AG09309 (cell line): ENCODE measurements at regions not wholly inside any gene's neighbourhood (a gene's known extent, or its start where the extent isn't known, plus 50 kb on each side); places are given as distances from the start of the nearest gene placed in this dataset.

ENCODE experiments used
- DNase-seq: peaks from one replicate; pipeline ENCODE4 v3.0.0-alpha.2; 2010; ENCODE audit warnings: low read depth
- H3K4me3 ChIP-seq: 2 replicates; pipeline ENCODE4 v1.5.1; 2011; ENCODE audit warnings: mild to moderate bottlenecking, low read depth, low read length, moderate library complexity; ENCODE audit not compliant: control insufficient read depth
- TF ChIP-seq, protein P1 (sequence below): IDR thresholded peaks from 2 replicates; pipeline ENCODE4 v1.5.1; 2011; ENCODE audit warnings: mild to moderate bottlenecking, low read depth, low read length, inconsistent platforms; ENCODE audit not compliant: insufficient read depth, control insufficient read depth; ENCODE audit errors: missing control alignments

DNA sequence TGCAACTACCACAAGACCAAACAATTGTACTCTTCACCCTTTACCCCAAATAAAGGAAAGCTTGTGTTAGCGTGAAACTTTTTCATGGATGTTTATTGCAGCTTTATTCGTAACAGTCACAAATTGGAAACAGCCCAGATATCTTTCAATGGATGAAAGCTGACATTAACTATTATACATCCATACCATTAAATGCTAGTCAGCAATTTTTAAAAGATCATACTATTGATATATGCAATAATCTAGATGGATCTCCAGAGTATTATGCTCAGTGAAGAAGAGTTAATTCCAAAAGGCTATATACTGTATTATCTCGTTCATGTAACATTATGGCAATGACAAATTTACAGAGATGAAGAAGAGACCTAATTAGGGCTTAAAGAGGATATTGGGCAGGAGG is 1491.2 kb upstream of the CDH8 start:
- H3K4me3 ChIP-seq, result no peak overlapping the region
- DNase-seq, result no peak
- TF ChIP-seq, protein P1, sequence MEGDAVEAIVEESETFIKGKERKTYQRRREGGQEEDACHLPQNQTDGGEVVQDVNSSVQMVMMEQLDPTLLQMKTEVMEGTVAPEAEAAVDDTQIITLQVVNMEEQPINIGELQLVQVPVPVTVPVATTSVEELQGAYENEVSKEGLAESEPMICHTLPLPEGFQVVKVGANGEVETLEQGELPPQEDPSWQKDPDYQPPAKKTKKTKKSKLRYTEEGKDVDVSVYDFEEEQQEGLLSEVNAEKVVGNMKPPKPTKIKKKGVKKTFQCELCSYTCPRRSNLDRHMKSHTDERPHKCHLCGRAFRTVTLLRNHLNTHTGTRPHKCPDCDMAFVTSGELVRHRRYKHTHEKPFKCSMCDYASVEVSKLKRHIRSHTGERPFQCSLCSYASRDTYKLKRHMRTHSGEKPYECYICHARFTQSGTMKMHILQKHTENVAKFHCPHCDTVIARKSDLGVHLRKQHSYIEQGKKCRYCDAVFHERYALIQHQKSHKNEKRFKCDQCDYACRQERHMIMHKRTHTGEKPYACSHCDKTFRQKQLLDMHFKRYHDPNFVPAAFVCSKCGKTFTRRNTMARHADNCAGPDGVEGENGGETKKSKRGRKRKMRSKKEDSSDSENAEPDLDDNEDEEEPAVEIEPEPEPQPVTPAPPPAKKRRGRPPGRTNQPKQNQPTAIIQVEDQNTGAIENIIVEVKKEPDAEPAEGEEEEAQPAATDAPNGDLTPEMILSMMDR, result no peak

- DNase-seq, result no peak
- TF ChIP-seq, protein P1, result no peak
- H3K4me3 ChIP-seq, result no peak overlapping the region
Observed at GRCh38 chr16:63516394-63516793, 1480.2 kb upstream of the CDH8 start.

GRCh38 chr16:63512910-63513309 is 1476.7 kb upstream of the CDH8 start:
- TF ChIP-seq, protein P1, result no peak
- DNase-seq, result no peak

GRCh38 chr16:63497408-63497807 is 1461.2 kb upstream of the CDH8 start:
- TF ChIP-seq, protein P1, result no peak
- DNase-seq, result no peak
- no peak overlapping the region for H3K4me3 ChIP-seq

More at GRCh38 chr16:63512910-63513309, 1476.7 kb upstream of the CDH8 start:
- H3K4me3 ChIP-seq, result no peak overlapping the region

DNA sequence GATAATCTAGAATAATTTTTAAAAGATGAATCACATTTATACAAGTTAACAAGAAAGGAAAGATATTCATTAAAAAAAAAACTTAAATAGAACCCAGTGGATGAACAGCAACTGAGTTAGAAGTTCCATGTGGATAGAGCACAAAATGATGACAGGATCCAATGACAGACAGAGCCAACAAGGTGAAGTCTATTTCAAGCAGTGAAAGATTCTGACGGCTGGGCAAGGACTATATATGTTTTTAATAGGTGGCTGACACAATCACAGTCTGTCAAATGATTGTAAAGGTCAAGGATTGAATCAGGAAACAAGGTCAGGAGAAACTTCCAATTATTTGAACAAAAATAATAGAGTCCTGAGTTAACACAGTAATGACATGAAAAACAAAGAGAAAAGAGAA is 1460.0 kb upstream of the CDH8 start:
- H3K4me3 ChIP-seq, result no peak overlapping the region
- TF ChIP-seq, protein P1, result no peak
- no peak for DNase-seq

GRCh38 chr16:63488955-63489354 is 1452.7 kb upstream of the CDH8 start:
- TF ChIP-seq, protein P1, result no peak
- DNase-seq, result no peak
- no peak overlapping the region for H3K4me3 ChIP-seq

DNA sequence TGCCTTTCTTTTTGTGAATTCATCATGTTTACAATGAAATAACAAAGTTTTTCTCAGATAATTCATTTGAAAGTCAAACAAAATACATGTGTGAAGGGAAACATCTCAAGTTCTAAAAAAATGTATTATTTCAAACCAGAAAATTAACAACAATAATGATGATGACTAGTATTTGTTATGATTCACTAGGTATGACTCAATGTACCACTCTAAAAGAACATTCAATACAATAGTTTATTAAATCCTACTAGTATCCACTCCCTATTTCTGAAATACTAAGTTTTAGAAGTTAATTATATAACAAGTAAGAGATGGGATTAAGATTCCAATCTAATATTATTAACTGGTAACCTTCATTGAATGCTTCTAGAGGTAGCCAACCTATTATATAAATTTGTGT is 1444.8 kb upstream of the CDH8 start:
- no peak for DNase-seq
- H3K4me3 ChIP-seq, result no peak overlapping the region
- TF ChIP-seq, protein P1, result no peak
